NCI-H1048 (cell line): ENCODE measurements at regions not wholly inside any gene's neighbourhood (a gene's known extent, or its start where the extent isn't known, plus 50 kb on each side); places are given as distances from the start of the nearest gene placed in this dataset.

Experiments used
- DNase-seq: peaks from one replicate; lab custom pipeline; 2025; lab: John Stamatoyannopoulos, UW

DNA sequence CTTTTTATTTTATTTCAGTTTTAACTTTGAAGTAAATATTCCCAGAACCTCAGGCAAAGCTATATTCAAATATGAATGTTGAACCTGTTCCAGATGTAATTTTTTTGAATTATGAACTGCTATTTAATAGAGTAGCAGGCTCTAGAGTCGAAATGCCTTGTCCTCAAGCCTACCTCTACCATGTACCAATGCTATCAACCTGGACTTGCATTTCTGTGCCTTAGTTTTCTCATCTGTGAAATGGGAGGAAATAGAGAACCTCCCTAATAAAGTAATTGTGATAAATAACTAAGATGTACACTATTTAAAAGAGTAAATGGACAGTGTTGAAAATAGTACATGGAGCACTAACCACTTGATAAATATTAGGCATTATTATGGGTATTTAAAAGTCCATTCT is 551.6 kb upstream of the JARID2 start:
- peak; percentile 56 for DNase-seq

DNA sequence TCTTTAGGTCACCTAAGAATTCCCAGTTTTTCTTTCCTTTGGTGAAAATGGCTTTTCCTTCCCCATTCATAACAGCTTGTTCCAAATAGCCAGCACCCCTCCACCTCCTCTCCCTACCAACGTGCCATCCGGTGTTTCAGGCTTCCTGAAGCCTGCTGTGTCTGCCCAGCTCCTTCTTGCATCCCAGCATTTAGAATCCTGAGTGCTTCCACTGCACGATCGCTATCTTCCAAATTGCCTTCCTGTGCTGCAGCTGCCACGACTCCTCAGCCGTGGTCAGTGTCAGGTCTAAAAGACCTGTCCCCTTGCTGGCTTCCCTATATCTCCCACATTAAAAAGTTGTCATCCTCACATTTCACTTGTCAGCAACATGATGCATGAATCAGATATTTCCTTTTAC is 550.3 kb upstream of the JARID2 start:
- no peak for DNase-seq

DNA sequence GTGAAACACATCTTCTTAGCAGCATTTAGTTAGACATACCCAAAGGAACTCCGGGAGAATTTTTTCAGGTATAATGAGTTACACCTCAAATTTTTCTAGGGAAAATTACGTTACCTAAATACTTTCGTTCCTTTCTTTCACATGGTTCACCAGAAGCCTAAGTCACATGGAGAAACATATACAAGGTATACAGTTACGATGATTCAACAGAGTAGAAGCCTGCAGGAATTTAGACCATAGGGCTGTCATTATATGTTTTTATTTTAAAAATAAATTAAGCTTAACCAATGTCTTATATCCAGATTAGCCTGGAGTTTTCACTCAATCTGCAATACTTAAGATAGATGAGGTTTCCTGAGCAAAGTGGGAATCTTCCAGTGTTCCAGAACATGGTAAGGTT is 549.5 kb upstream of the JARID2 start:
- no peak for DNase-seq

DNA sequence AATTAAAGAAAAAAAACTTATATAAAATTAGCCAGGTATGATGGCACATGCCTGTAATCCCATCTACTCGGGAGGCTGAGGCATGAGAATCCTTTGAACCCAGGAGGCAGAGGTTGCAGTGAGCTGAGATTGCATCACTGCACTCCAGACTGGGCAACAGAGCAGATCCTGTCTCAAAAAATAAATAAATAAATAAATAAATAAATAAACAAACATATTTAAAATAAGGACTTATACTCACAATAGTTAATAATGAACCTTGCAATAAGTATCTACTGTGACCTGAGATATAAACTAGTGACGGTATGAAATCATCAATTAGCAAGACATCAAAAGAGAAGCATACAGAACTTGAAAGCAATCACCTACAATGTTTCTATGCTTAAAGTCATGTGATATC is 548.4 kb upstream of the JARID2 start:
- DNase-seq, result no peak

DNA sequence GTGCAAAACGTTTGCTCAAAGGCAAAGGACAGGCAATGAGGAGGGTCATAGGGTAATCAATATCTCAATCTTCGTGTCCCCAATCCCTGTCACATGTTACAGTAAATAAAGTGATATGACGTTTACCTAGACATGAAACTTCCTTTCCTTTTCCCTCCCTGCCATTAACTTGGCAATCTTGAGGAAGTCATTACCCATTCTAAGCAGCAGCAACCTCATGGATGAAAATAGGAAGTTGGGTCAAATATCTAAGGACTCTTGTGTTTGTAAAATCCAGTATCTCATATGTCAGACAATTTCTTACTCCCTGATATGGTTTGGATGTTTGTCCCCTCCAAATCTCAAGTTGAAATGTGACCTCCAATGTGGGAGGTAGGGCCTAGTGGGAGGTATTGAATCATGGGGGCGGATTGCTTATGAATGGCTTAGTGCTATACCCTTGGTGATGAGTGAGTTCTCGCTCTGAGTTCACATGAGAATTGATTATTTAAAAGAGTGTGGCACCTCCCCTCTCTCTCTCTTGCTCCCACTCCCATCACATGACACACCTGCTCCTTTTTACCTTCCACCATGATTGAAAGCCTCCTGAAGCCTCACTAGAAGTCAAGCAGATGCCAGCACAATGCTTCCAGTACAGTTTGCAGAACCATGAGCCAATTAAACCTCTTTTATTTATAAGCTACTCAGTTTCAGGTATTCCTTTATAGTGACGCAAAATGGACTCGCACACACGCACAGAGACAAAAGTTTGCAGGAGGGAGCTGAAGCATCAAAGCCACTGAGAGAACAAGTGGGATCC is 545.9 kb upstream of the JARID2 start:
- no peak for DNase-seq

DNA sequence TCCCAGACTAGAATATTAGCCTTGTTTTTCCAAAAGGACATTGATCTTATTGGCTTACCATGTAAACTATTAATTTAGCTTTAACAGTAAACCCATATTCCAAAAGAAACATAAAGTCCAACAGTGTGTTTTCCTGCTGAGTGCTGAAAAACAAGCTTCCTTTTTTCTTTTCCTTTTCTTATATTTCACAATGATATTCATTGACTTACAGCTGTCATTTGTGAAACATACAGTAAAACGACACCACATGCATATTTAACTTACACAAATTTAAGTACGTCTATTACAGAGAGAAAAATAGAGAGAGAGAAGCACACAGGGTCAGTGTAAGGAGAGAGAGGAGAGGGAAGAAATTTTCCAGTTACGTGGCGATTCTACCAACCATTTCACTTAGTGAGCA is 543.9 kb upstream of the JARID2 start:
- DNase-seq, result no peak

DNA sequence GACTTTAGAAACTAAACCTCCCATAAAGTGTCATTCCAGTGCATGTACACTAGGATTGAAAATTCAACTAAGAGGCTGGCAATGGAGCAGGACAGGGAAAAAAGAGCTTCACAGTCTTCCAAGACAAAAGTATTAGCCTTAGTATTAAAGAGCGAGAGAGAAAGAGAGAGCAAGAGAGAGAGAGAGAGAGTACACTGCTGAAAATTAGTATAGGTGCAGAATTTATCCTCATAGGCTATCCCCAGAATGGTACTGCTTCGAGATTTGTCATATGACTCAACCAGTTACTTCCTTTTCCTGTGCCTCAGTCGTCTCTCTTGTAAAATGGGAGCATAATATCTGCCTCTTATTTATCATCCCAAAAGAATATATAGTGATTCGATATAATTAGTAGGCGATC is 543.2 kb upstream of the JARID2 start:
- no peak for DNase-seq

DNA sequence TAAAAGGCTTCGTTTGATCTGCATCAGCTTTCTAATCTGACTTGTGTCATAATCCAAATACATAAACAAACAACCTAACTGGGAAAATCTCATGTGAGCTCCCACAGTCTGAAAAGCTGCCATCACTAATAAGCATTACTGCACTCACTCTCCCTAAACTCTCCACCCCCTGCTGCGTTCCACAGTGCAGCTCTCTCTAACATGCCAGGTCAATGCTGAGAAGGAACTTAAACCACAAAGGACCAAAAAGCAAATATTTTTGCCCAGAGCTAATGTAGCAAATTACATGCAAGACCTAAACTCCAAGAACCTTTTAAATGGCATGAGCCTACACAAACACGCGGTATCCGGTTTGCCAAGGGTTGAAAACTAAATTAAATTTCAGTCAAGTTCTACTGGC is 542.3 kb upstream of the JARID2 start:
- DNase-seq, result no peak

DNA sequence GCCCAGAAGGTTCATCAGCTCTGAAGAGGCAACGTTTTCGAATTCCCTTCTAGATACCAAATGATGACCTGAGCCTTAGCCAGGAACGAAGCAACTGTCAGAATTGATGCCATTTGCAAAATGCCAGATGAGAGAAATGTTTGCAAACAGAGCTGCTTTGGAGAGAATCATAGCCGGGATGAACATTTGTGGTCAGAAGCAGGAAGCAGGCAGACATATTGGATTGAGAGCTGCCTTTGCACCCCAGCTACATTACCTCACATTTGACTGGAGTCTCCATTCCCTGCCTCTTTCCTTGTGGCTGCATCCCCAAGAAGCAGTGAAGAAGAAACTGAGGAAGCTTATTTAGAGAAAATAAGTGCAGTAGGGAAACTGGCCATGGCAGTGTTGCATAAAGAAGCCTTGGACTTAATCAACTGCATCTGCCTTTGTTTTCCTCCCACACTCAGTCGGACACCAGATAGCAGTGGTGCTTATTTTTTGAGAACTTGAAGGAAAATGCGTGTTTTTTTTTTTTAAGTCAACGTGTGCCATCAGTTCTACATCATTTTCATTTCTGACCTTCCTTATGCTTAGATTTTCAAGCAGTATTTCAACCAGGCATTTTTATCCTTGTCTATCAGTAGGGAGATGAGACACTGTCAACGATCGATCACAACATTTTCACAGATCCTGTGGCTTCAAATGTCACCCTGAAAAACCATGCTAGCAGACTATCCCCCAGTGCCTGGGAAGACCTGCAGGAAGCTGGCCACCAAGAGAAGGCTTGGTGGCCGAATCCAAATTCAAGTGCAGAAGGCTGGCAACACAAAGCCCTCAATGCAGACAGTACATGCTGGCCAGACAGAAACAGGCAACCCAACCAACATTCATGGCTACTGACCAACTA is 541.2 kb upstream of the JARID2 start:
- DNase-seq, result no peak

DNA sequence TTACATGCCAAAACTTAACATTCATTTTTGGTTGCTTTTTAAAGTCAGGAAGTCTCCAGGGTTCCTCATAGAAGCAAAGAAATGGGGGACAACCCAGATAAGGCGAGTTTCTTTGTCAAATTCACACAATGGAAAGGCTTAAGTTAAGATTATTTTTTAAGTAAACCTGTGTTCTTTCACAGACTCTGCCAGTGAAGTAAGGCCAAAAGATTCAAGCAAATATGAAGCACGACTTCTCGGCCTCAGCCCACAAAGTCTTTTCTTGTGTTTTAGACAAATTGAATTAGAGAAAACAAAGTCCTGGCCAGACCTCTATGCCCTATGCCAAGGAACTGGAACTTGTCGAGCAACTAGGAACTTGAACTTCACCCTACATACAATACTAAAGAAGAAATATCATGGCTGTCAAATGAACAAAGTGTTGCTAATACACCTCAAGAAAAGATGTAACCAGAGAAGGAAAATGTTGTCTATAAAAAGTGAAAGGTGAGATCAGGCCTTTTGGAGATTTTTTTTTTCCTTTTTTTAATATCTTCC is 540.0 kb upstream of the JARID2 start:
- no peak for DNase-seq

DNA sequence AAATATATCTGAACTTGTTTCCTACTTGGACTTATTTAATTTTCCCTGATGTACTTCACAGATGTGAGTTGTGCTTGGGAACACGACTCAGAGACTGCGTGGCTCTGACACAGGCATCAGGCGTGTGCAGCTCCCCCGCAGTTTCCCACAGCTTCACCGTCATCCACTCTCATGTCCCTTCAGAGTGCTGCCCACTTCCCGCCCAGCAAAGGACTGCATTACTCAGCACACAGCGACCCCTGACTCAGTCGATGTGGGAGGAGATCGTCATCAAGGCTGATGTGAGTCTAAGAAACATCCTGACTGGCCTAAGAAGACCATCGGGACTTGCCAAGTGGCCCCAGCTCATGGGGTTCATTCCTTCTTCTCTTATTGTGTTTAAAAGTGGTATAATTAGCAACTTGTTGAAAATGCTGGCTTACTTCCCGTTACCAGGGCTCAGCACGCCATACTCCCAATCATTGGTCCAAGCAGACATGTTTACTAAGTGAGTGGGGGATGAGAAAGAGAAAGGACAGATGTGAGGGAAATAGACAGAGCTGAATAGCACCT is 539.4 kb upstream of the JARID2 start:
- no peak for DNase-seq

DNA sequence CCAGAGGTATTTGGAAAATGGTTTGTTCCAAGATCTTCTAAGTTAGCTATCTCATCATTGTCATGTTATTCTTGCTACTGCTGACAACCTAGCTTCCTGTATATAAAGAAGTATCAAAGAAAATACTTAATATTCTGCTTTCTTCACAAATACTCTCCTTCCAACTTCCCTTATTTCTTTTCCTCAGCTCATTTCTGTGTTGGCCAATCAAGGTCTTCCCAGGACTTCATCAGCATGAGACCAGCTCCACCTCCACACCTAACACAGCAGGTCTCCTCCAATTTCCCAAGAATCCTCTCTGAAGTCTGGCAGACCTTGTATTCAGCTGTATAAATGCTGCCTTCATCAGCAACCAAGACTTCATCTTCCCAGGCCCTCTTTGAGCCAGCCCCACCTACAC is 538.6 kb upstream of the JARID2 start:
- DNase-seq, result no peak

DNA sequence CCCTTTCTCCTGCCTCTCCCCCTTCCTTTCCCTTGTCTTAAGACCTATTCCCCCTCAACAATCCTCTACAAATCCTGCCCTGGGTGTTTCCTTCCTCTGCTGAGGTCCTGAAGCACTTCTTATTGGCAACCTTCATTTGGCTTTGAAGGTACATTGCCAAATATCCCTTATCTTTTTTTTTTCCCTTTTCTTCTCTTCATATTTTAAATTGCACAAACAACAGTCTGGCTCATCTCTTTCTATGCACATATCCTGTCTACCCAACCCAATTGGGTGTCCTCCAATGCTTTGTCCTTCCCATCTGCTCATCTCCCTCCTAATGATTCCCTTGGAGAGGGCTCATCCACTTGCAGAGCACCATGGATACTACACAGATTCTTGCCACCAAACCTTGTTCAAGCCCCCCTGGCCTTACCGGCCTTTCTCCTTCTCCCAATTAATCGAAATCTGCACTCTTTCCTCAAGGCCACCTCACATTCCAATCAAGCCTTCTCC is 537.9 kb upstream of the JARID2 start:
- no peak for DNase-seq

DNA sequence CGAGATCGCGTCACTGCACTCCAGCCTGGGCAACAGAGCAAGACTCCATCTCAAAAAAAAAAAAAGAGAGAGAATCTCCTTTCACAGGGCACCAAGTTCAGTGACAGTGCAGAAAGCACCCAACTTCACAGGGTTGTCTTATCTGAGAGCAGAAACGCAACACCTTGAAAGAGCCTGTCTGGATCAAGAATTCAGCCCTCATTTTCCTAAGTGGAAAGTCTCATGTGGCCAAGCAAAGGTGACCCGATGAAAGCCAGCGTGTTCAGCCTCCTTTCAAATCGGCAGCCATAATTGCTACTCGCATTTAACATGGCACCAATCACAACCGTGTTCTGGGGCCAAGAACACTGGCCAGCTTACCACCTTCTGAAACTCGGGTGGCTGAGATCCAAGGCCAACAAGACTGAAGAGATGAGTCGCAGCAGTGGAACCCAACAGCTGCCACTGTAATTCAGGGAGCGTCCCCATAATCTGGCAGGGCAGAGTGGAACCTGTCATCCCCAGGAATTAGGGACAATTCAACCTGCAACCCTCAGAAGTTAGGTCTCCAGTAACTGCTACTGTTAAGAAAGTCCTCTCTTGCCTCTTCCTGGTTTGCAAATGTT is 536.7 kb upstream of the JARID2 start:
- DNase-seq, result no peak

DNA sequence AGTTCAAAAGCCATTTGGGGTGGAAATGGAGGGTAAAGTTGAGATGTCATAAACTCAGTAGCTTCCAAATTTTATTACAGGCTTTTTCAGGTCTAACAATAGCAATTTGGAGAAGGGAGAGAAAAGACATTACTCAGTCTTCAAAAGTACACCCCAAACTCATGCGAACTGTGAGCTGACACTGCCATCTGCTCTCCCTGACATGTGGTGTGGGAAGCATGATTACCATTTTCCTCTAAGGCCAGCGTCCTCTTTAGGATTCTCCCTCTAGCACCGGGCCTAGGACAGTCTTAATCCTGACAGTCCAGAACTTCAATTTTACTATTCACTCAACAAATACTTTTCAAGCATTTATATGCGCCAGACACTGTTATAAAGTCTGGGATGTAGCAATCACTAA is 536.0 kb upstream of the JARID2 start:
- DNase-seq, result no peak

DNA sequence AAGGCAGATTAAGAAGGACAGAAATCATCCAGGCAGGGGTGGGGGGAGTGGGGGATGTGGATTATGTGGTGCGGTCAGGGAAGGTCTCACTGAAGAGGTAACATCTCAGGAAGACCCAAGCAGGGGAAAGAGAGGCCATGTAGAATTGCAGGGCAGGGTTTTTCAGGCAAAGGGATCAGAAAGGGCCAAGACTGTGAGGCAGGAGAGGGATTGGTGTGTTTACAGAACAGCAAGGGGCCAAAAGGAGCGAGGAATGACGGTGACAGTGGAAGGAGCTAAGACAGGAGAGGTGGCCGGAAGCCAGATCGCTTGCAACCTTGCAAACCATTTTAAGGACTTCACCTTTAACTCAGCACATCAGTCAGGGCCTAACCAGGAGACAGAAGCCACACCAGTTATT is 535.4 kb upstream of the JARID2 start:
- no peak for DNase-seq

DNA sequence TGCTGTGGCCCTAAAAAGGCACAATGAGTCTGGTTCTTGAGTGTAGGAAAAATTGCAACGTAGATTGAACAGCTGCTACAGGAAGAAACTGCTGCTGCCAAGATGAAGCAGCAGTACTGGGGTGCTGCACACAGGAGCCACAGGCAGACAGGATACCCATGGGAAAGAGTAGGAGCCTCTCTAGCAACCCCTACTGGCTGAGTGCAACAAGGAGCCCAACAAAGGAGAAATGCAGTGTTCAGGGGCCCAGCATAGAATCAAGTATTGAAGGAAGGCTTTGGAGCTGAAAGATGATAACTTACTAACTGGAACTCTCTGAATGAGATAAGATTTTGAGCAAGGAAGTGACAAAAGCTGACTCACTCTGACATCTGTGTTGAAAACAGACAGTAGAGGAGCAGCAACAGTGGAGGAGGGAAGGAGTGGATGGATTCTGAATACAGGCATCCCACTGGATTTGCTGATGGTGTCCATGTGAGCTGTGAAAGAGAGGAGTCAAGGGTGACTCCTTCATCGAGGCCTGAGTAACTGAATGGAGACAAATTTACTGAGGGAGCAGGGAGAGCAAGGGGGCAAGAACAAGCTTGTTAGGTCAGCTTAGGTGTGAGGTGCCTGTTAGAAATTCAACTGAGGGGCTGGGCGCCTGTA is 534.7 kb upstream of the JARID2 start:
- DNase-seq, result no peak

DNA sequence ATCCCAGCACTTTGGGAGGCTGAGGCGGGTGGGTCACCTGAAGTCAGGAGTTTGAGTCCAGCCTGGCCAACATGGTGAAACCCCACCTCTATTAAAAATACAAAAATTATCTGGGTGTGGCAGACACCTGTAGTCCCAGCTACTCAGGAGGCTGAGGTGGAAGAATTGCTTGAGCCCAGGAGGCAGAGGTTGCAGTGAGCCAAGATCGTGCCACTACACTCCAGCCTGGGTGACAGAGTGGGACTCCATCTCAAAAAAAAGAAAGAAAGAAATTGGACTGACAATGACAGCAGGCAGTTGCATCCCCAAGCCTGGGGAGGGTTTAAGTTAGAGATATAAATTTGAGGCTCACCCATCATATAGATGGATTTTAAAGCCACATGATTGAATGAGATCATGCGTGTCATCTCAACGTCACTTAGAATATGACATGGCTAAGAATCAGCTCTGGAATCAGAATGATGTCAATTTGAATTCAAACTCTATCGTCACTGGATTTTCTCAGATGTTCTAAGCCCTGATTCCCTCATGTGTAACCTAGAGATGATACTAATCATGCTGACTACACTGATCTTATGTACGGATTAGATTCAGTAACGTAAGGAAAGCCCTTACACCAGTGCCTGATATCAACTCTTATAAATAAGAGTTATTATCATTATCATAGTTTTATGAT is 534.0 kb upstream of the JARID2 start:
- DNase-seq, result no peak

DNA sequence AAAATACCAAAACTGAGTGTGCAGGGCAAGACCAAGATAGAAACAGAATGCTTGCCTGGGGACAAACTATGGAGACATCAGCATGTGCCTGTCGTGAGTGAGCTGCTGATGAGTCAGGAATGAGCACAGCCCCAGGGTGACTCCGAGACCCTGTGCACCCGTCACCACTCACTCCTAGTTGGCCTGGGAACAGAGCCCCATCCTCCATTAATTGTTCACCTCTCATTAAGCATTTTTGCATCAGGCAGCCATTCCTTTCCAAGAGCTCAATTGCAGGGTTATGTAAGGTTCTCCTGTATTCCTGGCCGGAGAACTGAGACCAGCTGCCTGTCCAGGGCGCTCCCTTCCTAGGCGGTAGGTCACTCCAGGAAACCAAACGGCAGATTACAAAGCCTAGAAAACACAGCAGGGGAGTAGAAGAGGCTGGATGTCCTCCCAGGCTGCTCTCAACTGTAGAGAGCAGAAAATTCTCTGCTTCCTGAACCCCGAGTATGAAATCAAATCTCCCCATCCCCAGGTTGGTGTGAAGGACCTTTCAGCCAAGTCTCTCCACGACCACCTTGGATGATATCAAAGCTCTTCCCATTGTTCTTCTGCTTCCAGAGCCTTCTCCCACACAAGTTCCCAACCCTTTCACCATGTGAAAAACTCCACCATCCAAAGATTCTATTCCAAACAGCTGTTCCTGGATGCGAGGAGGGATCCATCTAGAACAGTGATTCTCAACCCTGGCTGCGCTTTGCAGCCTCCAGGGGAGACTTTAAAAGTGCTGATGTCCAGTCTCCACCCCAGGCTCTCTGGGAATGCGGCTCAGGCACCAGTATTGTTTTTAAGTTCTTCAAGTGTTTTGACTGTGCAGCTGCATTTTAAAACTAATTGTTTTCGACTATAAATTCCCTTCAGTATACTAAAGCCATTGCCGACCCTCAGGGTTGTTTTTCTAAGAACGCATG is 532.6 kb upstream of the JARID2 start:
- no peak for DNase-seq
